NAMALWA (cell line): ENCODE measurements at regions not wholly inside any gene's neighbourhood (a gene's known extent, or its start where the extent isn't known, plus 50 kb on each side); places are given as distances from the start of the nearest gene placed in this dataset.
"Not testable (repeated sequence)": the region's sequence is repeated elsewhere in the genome, so short reads cannot be mapped to it uniquely, and the experiment has no call there.

Experiments used
- DNase-seq: peaks from one replicate; pipeline ENCODE4 v3.0.0-alpha.2; 2015; ENCODE audit warnings: low spot score

GRCh38 chr9:40906879-40907278 is 221.6 kb downstream of the FOXD4L6 start:
- not testable (repeated sequence) for DNase-seq

GRCh38 chr9:40892315-40892714 is 236.2 kb downstream of the FOXD4L6 start:
- DNase-seq, result not testable (repeated sequence)

GRCh38 chr9:40885858-40886257 is 242.6 kb downstream of the FOXD4L6 start:
- not testable (repeated sequence) for DNase-seq

- DNase-seq, result not testable (repeated sequence)
These were observed 243.5 kb downstream of the FOXD4L6 start for GRCh38 chr9:40884902-40885490.

GRCh38 chr9:40884072-40884901 is 244.2 kb downstream of the FOXD4L6 start:
- no peak for DNase-seq

- not testable (repeated sequence) for DNase-seq
These were observed 244.9 kb downstream of the FOXD4L6 start for GRCh38 chr9:40883423-40884071.

GRCh38 chr9:40873753-40874295 is 254.7 kb downstream of the FOXD4L6 start:
- not testable (repeated sequence) for DNase-seq

- DNase-seq, result not testable (repeated sequence)
These were observed 260.0 kb downstream of the FOXD4L6 start for GRCh38 chr9:40868437-40868836.
